ENCODE measurements at regions not wholly inside any gene's neighbourhood (a gene's known extent, or its start where the extent isn't known, plus 50 kb on each side); places are given as distances from the start of the nearest gene placed in this dataset.

- no peak for DNase-seq (ENCODE audit: low read depth)
These were observed 130.6 kb downstream of the SMAD6 start for GRCh38 chr15:66832664-66833063.

- DNase-seq (ENCODE audit: low read depth), result peak; percentile 30
These were observed 131.3 kb downstream of the SMAD6 start for GRCh38 chr15:66833371-66833770.

DNA sequence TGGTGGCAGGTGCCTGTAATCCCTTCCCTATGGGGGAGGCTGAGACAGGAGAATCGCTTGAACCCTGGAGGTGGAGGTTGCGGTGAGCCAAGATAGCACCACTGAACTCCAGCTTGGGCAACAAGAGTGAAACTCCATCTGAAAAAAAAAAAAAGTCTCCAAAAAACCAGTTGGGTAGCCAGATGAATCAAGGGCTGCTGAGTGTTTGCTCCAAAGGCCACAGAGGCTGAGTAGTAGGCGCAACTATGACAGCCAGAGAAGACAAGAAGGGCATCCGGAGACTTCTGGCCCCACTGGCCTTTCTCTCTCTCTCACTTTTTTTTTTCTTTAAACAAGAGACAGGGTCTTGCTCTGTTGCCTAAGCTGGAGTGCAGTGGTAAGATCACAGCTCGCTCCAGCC, 131.8 kb downstream of the SMAD6 start:
- no peak for DNase-seq (ENCODE audit: low read depth)

GRCh38 chr15:66834881-66835878, 133.1 kb downstream of the SMAD6 start:
- peak; percentile 63 for DNase-seq (ENCODE audit: low read depth)

DNA sequence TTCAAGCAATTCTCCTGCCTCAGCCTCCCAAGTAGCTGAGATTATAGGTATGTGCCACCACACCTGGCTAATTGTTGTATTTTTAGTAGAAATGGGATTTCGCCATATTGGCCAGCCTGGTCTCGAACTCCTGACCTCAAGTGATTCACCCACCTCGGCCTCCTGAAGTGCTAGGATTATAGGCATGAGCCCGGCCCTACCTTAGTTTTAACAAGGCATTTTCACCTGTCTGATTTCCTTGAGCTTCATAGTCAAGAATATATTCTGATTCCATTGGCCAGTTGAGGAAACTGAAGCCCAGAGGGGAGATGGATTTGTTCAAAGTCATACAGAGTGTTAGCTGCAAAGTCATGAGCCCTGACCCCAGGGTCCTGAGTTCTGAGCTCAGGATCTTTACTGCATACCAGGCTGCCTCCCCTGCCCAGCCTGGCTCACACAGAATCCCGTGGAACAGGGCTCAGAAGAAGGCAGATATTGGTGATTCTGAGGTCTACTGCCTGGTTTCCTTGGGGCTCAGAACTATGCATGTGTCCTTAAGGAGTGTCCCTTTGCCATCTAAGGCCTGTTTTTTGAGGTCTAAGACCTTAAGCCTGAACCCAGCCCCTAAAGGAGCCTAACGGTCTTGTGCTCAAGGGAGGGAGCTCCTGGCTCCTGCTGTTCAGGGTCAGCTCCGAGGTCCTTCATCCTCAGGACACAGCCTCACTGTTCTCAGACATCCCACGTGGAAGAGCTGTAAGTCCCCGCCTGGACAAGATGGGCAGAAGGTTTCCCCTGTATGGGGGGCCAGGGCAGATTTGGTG, 134.4 kb downstream of the SMAD6 start:
- no peak for DNase-seq (ENCODE audit: low read depth)

DNA sequence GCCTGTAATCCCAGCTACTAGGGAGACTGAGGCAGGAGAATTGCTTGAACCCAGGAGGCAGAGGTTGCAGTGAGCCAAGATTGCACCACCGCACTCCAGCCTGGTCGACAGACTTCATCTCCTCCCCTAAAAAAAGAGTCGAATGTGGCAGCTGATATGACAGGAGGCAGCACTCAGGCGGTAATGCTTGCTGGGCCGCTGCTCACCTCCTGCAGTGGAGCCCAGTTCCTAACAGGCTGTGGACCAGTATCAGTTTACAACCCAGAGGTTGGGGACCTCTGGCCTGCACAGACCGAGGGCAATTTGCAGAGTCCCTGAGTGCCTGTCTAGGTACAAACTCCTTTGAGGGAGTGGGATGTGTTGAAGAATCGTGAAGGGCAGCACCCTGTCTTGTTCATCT, 136.2 kb downstream of the SMAD6 start:
- no peak for DNase-seq (ENCODE audit: low read depth)

DNA sequence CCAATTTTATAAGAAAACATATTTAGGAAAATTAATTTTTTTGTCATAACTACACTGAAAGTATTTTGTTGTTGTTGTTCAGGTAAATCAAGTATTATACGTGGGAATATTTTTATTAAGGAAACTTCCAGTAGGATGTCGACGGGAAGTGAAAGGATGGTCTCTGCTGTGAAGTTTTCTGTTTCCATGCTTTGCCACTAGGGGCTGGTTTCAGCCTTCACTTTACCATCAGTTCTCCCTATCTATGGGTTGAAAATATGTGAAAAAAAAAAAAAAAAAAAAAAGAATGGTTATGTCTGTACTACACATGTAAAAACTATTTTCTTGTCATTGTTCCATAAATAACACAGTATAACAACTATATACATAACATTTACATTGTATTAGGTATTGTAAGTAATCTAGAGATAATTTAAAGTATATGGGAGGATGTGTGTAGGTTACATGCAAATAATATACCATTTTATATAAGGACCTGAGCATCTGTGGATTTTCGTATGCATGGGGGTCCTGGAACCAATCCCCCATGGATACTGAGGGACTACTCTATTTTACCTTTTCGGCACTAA, 136.7 kb downstream of the SMAD6 start:
- DNase-seq (ENCODE audit: low read depth), result no peak

- no peak for DNase-seq (ENCODE audit: low read depth)
These were observed 137.6 kb downstream of the SMAD6 start for GRCh38 chr15:66839506-66840112.

DNA sequence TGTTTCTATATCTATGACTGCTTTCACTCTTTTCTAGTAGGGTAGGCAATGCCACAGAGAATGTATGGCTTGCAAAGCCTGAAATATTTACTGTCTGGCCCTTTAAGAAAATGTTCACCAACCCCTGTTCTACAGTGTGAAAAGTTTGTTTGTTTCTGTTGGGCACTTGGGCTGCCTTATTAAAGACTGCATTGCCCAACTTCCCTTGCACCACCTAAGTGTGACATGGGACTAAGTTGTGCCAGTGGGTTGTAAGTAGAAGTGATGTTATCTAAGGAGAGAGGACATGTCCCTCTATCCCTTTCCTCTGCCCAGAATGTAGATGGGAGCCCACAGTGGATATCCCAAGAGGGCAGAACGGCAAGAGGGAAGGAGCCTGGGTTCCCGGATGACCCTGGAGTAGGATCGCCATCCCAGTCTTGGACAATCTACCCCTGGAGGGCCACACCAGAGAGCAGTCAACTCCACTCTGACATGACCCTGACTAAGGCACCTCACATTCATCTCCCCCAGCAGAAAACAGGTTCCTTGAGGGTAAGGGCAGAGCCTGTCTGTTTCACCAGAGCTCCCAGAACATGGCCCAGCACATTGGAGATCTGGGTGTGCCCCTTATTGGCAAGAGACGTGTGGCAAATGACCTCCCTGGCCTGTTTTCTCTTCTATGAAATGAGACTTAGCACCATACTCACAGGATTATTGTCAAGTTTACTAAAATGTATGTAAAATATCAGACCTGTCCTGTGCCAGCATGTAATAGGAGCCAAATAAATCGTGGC, 138.8 kb downstream of the SMAD6 start:
- DNase-seq (ENCODE audit: low read depth), result peak; percentile 27

DNA sequence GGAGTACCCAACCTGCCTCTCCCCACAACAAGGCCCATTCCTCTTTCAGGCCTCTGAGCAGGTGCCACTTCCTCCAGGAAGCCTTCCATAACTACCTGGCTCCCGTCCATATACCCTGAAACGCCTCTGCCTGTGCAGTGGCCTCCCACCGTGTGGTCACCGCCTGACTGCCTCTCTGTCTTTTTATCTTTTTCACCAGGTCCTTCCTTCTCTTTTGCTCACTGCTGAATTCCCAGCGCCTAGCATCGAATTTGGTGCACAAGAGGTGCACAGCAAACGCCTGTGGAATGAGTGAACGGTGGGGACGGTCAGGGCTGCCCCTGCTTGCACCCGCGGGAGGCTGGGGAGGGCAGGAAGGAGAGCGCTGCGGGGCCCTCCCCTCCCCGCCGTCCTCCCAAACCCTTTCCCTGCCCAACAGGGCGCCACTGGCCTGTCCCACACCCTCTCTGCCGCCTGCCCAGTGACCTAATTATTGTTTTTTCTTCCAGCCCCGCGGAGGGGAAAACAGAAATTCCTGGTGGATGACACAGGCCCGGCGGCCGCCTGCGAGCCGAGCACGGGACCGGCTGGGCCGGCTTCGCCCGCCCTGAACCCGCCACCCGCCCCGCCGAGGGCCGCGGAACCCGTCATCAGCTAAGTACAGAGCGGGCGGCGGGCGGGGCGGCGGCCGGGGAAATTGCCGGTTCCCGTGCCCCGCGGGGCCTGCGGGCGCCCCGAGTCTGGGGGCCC, 140.1 kb downstream of the SMAD6 start:
- DNase-seq (ENCODE audit: low read depth), result peak; percentile 84

DNA sequence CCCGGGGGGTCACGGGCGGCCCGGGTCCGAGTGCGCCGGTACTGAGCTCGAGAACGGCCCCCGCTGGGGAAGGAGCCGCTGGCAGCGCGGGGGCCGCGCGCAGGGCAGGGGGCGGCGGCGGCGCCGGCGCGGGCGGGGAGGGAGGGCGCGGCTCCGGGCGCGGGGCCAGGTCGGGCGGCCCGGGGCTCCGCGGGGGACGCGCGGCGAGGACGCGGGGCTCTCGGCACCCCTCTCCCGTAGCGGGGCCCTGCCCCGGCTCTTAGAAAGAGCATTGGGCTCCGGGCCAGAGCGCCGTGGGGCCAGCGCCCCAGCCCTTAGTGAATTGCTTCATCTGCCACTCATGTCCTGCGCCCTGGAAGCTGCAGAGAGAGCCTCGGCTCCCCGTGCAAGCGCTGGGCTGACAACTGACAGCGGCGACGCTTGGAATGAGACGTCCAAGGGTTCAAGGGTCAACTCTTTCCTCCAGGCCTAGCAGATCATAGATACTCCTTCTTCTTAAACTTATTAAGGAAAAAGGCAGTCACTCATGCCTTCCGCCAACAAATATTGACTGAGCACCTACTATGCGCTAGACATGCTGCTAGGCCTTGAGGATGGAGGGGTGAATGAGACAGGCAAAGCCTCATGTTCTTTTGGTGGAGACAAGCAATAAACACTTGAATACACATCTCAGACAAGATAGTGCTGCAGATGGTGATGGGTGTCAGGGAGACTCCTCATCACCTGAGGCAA, 140.8 kb downstream of the SMAD6 start:
- DNase-seq (ENCODE audit: low read depth), result peak; percentile 53

DNA sequence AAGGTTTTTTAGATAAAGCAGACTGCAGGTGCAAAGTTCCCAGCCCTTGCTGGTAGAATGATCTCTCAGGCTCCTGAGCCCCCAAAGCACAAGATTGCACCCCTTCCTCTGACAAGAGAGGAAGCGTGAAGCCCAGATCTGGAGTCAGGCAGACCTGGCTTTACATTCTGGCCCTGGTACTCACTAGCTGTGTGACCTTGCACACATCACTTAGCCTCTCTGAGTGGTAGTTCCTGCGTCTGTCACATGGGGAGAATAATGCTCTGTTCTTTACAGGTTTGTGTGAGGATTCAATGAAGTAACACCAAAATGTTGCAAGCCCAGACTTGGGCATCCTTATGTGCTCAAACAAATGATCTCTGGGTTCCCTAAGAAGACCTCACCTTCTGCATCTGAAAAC, 141.5 kb downstream of the SMAD6 start:
- DNase-seq (ENCODE audit: low read depth), result no peak

DNA sequence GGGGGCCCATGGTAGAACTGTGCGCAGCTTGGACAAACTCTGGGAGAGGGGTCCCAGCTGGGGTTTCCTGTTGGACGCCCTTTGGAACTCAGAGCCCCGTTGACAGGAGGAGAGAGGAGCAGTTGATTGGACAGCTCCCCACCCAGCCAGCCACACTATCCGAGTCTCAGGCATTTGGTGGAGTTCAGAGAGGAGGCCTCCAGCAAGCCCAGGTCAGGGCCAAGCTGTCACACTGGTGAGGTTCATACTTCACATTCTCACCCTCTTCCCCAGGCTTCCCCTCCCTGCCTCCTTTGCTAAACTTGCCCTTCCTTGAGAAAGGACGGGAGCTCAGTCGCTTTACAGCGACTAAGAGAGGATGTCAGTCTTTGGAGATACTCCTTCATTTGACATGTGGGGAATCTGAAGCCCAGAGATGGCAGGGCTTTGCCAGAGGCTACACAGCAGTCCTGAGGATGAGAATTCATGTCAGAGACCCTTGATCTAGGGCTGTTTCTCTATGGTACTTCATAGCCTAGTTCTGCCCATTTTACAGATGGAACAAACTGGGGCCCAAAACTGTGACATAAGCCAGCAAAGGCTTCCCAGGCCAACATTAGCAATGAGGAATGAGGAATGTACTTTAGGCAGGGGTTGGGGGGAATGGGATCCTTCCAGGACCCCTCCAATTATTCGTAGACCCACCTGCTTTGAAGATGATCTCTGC, 142.2 kb downstream of the SMAD6 start:
- DNase-seq (ENCODE audit: low read depth), result no peak

- DNase-seq (ENCODE audit: low read depth), result no peak
These were observed 142.7 kb downstream of the SMAD6 start for GRCh38 chr15:66844747-66845145.

DNA sequence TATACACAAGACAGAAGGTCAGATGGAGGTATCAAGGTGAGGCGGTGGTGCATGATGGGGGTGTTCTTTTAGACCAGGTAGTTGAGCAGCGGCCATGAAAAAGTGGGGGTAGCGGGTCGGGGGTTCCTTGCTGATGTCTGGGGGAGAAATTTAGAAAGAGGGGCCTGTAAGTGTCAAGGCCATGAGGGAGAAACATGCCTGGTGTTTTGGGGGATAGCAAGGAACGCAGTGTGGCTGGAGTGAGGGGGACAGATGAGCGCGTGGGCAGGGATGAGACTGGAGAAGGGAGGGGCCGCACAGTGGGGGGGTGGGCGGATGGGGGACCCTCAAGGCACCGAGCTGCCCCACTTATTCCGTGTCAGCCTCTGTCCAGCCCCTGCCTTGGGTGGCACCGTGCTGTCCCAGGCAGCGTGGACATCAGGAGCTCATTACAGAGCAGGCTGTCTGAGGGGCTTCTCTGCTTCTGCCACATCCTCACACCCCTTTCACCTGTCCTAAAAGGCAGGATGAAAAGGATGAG, 143.3 kb downstream of the SMAD6 start:
- DNase-seq (ENCODE audit: low read depth), result no peak

DNA sequence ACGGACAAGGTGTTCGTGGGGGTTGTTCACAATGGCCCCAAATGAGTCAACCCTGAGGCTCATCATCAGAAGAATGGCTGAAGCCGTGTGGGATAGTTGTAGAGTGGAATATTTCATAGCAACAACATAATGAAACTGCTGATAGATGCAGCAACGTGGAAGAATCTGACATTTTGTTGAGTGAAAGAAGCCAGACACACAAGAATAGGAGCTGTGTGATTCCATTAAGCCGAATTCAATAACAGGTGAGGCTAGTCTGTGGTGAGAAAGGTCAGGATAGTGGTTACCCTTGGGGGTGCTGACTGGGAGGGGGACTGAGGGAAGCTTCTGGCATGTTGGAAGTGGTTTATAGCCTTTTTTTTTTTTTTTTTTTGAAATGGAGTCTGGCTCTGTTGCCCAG, 144.0 kb downstream of the SMAD6 start:
- DNase-seq (ENCODE audit: low read depth), result no peak

GRCh38 chr15:66846811-66847210, 144.8 kb downstream of the SMAD6 start:
- no peak for DNase-seq (ENCODE audit: low read depth)

DNA sequence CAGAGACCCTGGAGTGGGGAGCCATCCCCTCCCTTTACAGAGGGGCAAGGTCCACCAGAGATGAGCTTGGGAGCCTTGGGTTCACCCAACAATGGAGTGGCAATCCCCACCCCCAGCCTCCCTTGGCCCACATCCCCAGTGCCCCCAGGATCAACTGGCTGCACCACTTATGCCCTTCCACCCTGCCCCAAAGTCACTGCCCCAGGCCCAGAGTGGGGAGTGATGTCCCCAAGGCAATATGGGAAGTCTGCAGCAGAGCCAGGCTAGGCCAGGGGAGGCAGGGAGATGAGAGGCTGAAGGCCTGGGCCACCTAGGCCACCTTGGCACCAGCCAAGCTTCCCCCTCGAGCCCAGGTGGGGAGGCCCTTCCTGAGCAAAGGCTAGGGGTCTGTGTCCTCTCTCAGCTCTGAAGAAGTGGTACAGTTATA, 145.5 kb downstream of the SMAD6 start:
- DNase-seq (ENCODE audit: low read depth), result no peak

- DNase-seq (ENCODE audit: low read depth), result no peak
These were observed 146.1 kb downstream of the SMAD6 start for GRCh38 chr15:66848116-66848515.

All from renal cortical epithelial cell (primary cell).